ENCODE measurements at regions not wholly inside any gene's neighbourhood (a gene's known extent, or its start where the extent isn't known, plus 50 kb on each side); places are given as distances from the start of the nearest gene placed in this dataset.
A peak's percentile ranks its signal among the peaks of the same experiment; 100 is the strongest.

DNA sequence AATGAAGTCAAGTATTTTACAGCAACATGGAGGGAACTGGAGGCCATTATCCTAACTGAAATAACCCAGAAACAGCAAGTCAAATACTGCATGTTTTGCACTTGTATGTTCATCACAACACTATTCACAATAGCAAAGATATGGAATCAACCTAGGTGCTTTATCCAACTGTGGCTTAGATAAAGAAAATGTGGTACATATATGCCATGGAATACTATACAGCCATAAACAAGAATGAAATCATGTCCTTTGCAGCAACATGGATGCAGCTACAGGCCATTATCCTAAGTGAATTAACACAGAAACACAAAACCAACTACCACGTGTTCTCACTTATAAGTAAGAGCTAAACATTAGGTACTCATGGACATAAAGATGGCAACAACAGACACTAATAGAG lies 91.5 kb upstream of the E2F3 start:
- ChIA-PET CTCF (interaction anchor here (0.7 kb wide), 2 partner anchors 30 to 668 kb away, joined by 3 to 4 read pairs; no protein-coding TSS in a partner anchor), POLR2A (ENCODE audit: low non-redundant PET) (no interaction called here)

DNA sequence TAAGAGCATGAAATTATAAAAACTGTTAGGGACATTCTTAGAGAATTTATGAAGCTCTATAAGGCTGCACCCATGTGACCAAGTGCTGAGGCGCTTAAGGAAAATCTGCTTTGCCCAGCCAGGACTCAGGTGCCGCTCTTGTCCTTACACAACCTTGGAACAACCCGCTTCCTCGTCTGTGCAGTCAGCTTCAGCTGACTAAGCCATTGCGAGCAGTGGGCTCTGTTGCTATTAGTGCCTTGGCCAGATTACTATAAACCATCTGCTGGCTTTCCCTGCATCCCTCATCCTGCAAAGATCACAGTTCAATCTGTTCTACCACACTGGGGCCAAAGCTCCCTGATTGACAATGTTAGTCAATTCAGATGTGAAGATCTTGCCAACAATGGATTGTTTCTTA lies 89.1 kb upstream of the E2F3 start:
- no peak for DNase-seq (ENCODE audit: low spot score)
- TF ChIP-seq, protein P1, sequence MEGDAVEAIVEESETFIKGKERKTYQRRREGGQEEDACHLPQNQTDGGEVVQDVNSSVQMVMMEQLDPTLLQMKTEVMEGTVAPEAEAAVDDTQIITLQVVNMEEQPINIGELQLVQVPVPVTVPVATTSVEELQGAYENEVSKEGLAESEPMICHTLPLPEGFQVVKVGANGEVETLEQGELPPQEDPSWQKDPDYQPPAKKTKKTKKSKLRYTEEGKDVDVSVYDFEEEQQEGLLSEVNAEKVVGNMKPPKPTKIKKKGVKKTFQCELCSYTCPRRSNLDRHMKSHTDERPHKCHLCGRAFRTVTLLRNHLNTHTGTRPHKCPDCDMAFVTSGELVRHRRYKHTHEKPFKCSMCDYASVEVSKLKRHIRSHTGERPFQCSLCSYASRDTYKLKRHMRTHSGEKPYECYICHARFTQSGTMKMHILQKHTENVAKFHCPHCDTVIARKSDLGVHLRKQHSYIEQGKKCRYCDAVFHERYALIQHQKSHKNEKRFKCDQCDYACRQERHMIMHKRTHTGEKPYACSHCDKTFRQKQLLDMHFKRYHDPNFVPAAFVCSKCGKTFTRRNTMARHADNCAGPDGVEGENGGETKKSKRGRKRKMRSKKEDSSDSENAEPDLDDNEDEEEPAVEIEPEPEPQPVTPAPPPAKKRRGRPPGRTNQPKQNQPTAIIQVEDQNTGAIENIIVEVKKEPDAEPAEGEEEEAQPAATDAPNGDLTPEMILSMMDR (conservative IDR thresholded peaks at IDR 0.05; ENCODE audit: low read depth), result no peak
- POLR2A ChIA-PET (ENCODE audit: low non-redundant PET), result no interaction called here
- H3K27ac ChIP-seq, result no peak overlapping the region
- CTCF ChIA-PET, result interaction anchor here (0.7 kb wide), 1 partner anchor 554 kb away, joined by 3 read pairs; no protein-coding TSS in a partner anchor

More for the DNA sequence above, 91.5 kb upstream of the E2F3 start:
- H3K27ac ChIP-seq, result no peak overlapping the region
- TF ChIP-seq, protein P1 (conservative IDR thresholded peaks at IDR 0.05; ENCODE audit: low read depth), result no peak
- no peak for DNase-seq (ENCODE audit: low spot score)

DNA sequence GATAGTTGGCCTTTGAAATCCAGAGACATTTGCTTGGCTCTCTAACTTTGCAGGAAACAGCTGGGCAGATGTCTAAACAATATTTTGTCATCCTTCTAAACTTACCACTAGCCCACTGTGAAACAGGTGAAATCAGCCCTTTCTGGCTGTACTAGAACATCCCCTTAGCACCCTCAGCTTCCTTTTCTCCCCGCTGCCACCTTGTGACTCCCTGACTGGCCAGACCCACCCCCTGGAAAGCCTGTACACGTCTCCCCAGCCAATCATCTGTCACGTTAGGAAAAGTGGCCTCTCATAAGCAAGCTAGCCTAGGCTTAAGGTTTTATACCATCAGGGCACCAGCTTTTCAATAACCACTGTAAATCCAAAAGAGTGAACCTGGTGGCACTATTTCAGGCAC lies 88.6 kb upstream of the E2F3 start:
- TF ChIP-seq, protein P1 (conservative IDR thresholded peaks at IDR 0.05; ENCODE audit: low read depth), result no peak
- H3K27ac ChIP-seq, result no peak overlapping the region
- DNase-seq (ENCODE audit: low spot score), result no peak
- CTCF ChIA-PET, result interaction anchor here (0.7 kb wide), 1 partner anchor 553 kb away, joined by 3 read pairs; no protein-coding TSS in a partner anchor
- POLR2A ChIA-PET (ENCODE audit: low non-redundant PET), result no interaction called here

DNA sequence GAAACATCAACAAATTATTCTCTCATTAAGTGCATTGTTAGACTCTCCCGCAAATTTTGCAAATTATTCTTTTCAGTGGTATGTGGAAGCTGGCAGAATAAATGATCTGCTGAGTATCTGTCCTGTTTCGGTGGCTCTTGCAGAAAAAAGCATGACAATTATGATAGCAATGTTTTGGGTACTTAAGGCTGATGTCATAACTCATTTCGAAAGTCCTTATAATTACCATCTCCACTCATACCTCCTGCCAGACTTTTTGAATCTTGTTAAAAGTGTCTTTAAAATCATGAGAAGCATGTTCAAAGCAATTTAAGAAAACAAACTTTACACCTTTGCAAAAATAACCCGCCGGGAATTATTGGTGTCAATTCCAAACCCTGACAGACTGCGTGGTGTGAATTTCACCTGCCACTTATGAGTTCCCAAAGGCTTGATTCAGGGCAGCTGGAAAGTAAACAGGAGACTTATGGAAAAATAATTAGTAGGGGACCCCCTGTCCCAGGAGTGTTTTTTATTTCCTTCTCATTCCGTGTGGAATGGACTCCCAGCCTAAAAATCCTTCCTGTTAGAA lies 87.6 kb upstream of the E2F3 start:
- POLR2A ChIA-PET (ENCODE audit: low non-redundant PET), result no interaction called here
- no peak for DNase-seq (ENCODE audit: low spot score)
- no peak overlapping the region for H3K27ac ChIP-seq
- CTCF ChIA-PET, result interaction anchor here (0.6 kb wide), 1 partner anchor 112 kb away, joined by 5 read pairs; no protein-coding TSS in a partner anchor
- TF ChIP-seq, protein P1 (conservative IDR thresholded peaks at IDR 0.05; ENCODE audit: low read depth), result no peak

DNA sequence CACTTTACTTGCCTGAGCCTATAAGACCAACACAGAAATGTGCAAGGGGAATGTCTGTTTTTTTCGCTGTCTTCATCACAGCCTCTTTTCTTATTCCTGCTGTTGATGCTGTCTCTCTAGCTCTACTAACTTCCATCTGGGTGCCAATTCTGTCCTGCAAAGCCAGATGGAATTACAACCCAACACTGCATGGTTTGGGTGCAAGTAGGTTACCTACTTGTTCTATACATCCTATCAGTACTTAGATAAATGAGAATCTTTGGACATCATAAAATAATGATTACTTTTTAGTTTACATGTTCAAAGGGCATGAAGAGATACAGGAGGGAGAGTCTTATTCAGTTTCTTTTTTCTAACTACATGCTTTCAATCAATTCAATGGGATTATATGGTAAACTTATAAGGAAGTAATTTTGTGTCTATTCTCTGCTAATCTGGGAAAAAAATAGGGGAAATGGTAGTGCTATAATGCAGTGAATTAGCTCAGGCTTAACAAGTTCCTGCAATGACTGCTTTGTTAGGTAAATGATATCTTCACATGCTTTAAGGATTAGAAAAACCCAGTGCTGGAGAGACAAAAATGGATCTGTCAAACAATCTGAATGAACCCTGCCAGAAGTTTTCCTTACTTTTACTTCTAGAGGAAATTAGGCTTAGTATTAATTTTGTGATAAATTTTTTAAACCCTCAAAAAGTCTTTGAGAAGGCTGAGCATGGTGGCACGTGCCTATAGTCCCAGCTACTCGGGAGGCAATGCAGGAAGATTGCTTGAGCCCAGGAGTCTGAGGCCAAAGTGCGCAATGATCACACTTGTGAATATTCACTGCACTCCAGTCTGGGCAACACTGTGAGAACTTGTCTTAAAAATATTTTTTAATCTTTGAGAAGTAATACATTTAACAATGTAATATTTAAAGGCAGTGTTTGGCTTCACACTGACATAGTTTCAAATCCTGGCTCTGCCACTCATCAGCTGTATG lies 86.5 kb upstream of the E2F3 start:
- DNase-seq (ENCODE audit: low spot score), result no peak
- no peak overlapping the region for H3K27ac ChIP-seq
- ChIA-PET POLR2A (ENCODE audit: low non-redundant PET) (no interaction called here), CTCF (interaction anchor here (0.6 kb wide), 1 partner anchor 114 kb away, joined by 5 read pairs; no protein-coding TSS in a partner anchor)
- TF ChIP-seq, protein P1 (conservative IDR thresholded peaks at IDR 0.05; ENCODE audit: low read depth), result no peak

DNA sequence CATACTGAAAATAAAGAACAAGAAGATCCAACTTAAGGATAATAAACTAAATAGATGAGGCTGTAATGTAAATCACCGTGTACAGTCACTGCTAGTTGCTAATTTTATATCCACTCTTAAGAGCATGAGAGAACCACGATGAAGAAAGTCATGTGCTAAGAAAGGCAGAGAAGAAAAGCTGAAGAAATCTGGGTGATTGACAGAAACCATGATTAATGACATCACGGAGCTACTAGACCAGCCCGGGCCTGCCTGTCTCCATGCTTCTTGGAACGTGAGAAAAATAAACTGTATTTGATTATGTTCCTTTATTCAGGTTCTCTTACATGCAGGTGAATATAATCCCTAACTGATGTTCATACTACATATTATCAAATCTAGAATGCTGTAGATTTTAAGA lies 84.2 kb upstream of the E2F3 start:
- peak; percentile 14 for DNase-seq (ENCODE audit: low spot score)
- H3K27ac ChIP-seq, result no peak overlapping the region
- ChIA-PET CTCF (no interaction called here), POLR2A (ENCODE audit: low non-redundant PET) (no interaction called here)
- TF ChIP-seq, protein P1 (conservative IDR thresholded peaks at IDR 0.05; ENCODE audit: low read depth), result no peak
